AG04450 (cell line): ENCODE measurements at regions not wholly inside any gene's neighbourhood (a gene's known extent, or its start where the extent isn't known, plus 50 kb on each side); places are given as distances from the start of the nearest gene placed in this dataset.

Experiments
- CTCF ChIA-PET: fragments of 300-600, 350-600 bp; formaldehyde crosslinking; extraction: SDS; loops from one replicate; lab custom pipeline; 2022; ENCODE audit warnings: antibody characterized with exemption, inconsistent platforms; lab: Charles Lee
- POLR2A ChIA-PET: fragments of 350-600 bp; formaldehyde crosslinking; extraction: SDS; loops from one replicate; lab custom pipeline; 2021; ENCODE audit warnings: antibody characterized with exemption, inconsistent platforms; lab: Yijun Ruan, JAX
- DNase-seq: peaks from one replicate; pipeline ENCODE4 v3.0.0-alpha.2; 2011; ENCODE audit warnings: low read depth, low spot score
- H3K27ac ChIP-seq: one replicate; pipeline ENCODE4 v1.5.1; 2012; ENCODE audit warnings: low read depth, low read length, control low read depth
- H3K27me3 ChIP-seq: one replicate; pipeline ENCODE4 v1.6.0; 2012; ENCODE audit warnings: low read length; ENCODE audit not compliant: control insufficient read depth, insufficient read depth
- H3K4me3 ChIP-seq: 2 replicates; pipeline ENCODE4 v1.5.1; 2011; ENCODE audit warnings: mild to moderate bottlenecking, low read depth, low read length, control low read depth
- H3K9me3 ChIP-seq: 2 replicates; pipeline ENCODE4 v1.5.1; 2012; ENCODE audit warnings: low read length; ENCODE audit not compliant: control insufficient read depth, insufficient read depth
- TF ChIP-seq, protein P1 (sequence below): IDR thresholded peaks from 2 replicates; pipeline ENCODE4 v1.5.1; 2011; ENCODE audit warnings: low read depth, low read length, control low read depth, inconsistent platforms

DNA sequence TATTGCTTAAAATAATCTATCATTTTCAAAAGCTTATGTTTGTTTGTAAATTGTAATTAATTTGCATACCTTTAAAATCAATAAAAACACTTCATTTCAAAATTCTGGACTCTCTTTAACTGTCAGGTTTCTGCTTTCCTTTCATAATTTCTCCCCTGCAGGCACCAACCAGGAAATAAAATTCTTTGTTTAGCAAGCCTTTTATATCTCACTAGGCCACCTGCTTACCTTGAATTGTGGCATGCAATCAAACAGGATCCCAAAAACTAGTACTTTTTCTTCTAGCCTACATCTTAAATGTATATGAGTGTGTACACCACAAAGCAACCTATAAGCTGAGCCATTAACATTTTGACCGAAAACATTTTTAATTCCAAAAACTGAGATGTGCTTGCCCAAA is 233.1 kb downstream of the NR4A2 start:
- Histone ChIP-seq H3K27me3 (no peaks in the 10 kb centered on the region), H3K9me3 (no peaks in the 10 kb centered on the region), H3K27ac (no peak overlapping the region), H3K4me3 (no peak overlapping the region)
- TF ChIP-seq, protein P1, sequence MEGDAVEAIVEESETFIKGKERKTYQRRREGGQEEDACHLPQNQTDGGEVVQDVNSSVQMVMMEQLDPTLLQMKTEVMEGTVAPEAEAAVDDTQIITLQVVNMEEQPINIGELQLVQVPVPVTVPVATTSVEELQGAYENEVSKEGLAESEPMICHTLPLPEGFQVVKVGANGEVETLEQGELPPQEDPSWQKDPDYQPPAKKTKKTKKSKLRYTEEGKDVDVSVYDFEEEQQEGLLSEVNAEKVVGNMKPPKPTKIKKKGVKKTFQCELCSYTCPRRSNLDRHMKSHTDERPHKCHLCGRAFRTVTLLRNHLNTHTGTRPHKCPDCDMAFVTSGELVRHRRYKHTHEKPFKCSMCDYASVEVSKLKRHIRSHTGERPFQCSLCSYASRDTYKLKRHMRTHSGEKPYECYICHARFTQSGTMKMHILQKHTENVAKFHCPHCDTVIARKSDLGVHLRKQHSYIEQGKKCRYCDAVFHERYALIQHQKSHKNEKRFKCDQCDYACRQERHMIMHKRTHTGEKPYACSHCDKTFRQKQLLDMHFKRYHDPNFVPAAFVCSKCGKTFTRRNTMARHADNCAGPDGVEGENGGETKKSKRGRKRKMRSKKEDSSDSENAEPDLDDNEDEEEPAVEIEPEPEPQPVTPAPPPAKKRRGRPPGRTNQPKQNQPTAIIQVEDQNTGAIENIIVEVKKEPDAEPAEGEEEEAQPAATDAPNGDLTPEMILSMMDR, result no peak
- CTCF ChIA-PET, result no interaction called here
- no peak for DNase-seq
- POLR2A ChIA-PET, result no interaction called here

DNA sequence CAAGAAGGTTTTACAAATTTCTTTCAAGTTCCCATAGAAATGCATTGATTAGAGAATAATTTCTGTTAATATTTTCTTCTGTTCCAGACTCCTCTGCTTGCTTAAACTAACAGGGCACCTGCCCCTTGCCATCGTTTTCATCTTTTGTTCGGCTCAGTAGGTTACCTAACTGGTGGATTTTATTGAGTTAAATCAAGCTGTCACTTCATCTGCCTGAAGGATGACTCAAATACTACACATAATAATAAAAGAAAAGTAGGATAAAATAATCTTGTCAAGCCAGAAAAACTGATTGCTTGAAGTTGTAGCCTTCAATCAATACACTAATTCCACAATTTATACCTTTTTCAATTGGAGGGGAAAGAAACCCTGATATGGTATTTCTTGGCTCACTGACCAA is 234.0 kb downstream of the NR4A2 start:
- CTCF ChIA-PET, result no interaction called here
- TF ChIP-seq, protein P1, result no peak
- no peak overlapping the region for H3K27ac ChIP-seq
- no peaks in the 10 kb centered on the region for H3K27me3 ChIP-seq
- no peak overlapping the region for H3K4me3 ChIP-seq
- H3K9me3 ChIP-seq, result no peaks in the 10 kb centered on the region
- no peak for DNase-seq
- POLR2A ChIA-PET, result no interaction called here

DNA sequence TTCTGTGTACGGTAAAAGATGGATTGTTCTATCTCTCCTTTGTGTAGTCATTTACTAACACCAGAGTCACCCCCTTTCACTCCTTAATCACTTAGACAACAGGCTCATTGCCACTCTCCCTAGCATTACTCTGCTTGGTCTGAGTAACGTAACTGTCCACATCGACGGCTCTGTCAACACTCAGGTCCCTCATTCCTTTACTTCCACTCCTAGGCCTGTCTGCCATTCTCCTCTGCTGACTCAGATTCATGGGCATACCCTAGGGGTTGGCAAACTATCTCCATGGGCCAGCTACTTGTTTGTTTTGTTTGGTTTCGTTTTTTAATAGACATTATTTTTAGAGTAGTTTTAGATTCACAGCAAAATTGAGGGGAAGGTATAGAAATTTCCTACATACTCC is 243.9 kb downstream of the NR4A2 start:
- H3K27me3 ChIP-seq, result no peaks in the 10 kb centered on the region
- H3K27ac ChIP-seq, result no peak overlapping the region
- no peak overlapping the region for H3K4me3 ChIP-seq
- ChIA-PET CTCF (no interaction called here), POLR2A (no interaction called here)
- H3K9me3 ChIP-seq, result peaks cover 11% of the 10 kb centered on the region; the same call in 1 of the 2 replicates
- TF ChIP-seq, protein P1, result no peak
- DNase-seq, result no peak

DNA sequence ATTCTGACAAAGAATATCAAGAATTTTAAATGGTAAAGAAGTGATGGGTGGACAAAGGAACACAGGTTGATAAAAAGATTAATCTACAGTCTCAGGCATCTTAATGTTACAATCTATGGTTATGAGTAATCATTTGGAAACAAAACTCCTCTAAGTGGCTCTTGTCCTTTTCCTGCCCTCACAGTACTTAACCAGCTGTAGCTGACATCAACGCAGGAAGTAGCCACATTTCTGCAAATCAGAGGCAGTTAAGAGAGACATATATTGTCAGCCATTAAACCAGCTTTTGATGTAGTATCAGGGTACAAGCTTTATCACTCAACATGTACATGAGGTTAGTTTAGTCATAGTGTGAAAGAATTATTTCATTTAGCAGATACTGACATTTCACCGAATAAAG is 244.6 kb downstream of the NR4A2 start:
- peaks cover 12% of the 10 kb centered on the region; the same call in 1 of the 2 replicates for H3K9me3 ChIP-seq
- H3K27ac ChIP-seq, result no peak overlapping the region
- ChIA-PET POLR2A (no interaction called here), CTCF (no interaction called here)
- TF ChIP-seq, protein P1, result no peak
- DNase-seq, result no peak
- H3K4me3 ChIP-seq, result no peak overlapping the region
- no peaks in the 10 kb centered on the region for H3K27me3 ChIP-seq

DNA sequence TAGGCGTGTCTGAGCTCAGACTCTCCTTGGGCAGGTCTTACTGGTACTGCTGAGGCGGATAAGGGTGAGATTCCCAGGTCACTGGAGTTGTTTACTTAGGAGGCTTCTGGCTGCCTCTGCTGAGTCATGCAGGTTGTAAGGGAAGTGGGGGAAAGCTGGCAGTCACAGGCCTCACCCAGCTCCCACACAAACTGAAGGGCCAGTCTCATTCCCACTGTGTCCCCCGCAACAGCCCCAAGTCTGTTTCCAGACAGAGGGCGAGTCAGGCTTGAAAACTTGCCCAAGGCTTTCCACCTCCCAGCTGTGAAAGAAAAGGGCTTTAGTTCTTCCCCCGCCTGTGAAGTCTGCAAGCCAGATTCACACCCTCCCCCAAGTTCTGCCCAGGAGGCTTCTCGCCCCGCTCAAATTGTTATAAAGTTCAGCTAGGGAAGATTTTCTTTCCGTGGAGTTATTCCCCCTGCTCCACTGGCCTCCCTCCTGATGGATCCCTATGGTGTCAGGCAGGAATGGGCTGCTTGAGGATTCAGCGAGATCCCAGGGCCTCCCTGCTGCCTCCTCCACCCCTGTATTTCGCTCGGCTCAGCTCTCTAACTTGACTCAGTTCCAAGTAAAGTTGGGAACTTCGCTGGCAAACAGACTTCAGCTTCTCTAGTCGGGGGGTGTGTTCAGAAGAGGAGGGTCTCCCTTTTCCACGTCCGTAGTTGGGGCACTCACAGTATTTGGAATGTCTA is 248.6 kb downstream of the NR4A2 start:
- DNase-seq, result no peak
- CTCF ChIA-PET, result no interaction called here
- Histone ChIP-seq H3K4me3 (no peak overlapping the region), H3K9me3 (peaks cover 12% of the 10 kb centered on the region; the same call in 1 of the 2 replicates), H3K27me3 (no peaks in the 10 kb centered on the region), H3K27ac (no peak overlapping the region)
- TF ChIP-seq, protein P1, result no peak
- POLR2A ChIA-PET, result no interaction called here
